ENCODE measurements at regions not wholly inside any gene's neighbourhood (a gene's known extent, or its start where the extent isn't known, plus 50 kb on each side); places are given as distances from the start of the nearest gene placed in this dataset.

DNA sequence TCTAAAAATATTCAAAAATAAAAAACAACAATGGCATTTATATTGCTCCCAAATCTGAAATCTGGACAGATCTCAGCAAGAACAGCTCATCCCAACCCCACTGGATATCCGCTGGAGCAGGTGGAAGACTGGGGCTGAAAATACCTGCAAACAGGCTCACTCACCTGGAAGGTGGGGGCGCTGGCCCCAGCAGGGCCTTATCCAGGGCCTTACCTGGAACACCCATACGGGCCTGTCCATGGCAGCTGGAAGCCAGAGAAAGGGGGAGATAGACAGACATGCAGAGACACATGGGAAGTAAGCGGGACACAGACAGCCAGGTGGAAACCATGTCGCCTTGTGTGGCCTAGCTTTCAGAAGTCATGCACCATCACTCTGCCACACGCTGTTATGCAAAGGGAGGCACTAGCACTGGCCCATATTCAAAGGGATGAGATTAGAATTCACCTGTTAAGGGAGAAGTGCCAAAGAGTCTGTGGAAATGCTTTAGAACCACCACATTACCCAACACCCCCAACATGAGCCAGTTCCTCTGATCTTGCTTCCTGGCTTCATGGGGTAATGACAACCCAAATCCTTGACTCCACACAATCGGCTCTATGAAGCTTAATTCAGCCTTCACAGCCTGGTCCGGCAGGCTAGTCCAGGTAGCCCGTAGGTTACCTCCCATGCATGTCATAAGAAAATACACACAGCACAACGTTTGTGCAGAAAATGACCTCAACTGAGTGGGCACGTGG lies 99.0 kb upstream of the CDYL start:
- no peaks in the 10 kb centered on the region for H3K36me3 ChIP-seq (ENCODE audit: control insufficient read depth in 2 of 2, extremely low read depth in 1 of 2, insufficient read depth in 2 of 2, low read length in 2 of 2)
- intact Hi-C loops (cut with micrococcal nuclease): no loop called here
- dilution Hi-C loops (cut with MboI; ENCODE audit: extremely low pct_ligation_motif_present, low sequenced_read_pairs): no loop called here
- no TSS peak for BruUV-seq (replicated peaks)
- TF ChIP-seq FOS (IDR thresholded peaks at IDR 0.05; ENCODE audit: borderline replicate concordance, insufficient read depth, low read length) (no peak), GATA2 (IDR thresholded peaks at IDR 0.05; ENCODE audit: insufficient read depth, insufficient read length, low read depth, low read length) (no peak), MYC (IDR thresholded peaks at IDR 0.05; ENCODE audit: low read depth, low read length) (no peak), POLR2AphosphoS5 (IDR thresholded peaks at IDR 0.05; ENCODE audit: insufficient read depth, low read depth, low read length) (no peak), POLR2A (IDR thresholded peaks at IDR 0.05; ENCODE audit: low read depth, low read length) (no peak), EZH2 (IDR thresholded peaks at IDR 0.05; ENCODE audit: borderline replicate concordance, low read depth, low read length, severe bottlenecking) (no peak), JUN (IDR thresholded peaks at IDR 0.05; ENCODE audit: borderline replicate concordance, insufficient read depth, insufficient read length, low read depth) (no peak)
- TF ChIP-seq, protein P1, sequence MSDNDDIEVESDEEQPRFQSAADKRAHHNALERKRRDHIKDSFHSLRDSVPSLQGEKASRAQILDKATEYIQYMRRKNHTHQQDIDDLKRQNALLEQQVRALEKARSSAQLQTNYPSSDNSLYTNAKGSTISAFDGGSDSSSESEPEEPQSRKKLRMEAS (IDR thresholded peaks at IDR 0.05; ENCODE audit: insufficient read depth, insufficient read length): no peak
- TF ChIP-seq, protein P2, sequence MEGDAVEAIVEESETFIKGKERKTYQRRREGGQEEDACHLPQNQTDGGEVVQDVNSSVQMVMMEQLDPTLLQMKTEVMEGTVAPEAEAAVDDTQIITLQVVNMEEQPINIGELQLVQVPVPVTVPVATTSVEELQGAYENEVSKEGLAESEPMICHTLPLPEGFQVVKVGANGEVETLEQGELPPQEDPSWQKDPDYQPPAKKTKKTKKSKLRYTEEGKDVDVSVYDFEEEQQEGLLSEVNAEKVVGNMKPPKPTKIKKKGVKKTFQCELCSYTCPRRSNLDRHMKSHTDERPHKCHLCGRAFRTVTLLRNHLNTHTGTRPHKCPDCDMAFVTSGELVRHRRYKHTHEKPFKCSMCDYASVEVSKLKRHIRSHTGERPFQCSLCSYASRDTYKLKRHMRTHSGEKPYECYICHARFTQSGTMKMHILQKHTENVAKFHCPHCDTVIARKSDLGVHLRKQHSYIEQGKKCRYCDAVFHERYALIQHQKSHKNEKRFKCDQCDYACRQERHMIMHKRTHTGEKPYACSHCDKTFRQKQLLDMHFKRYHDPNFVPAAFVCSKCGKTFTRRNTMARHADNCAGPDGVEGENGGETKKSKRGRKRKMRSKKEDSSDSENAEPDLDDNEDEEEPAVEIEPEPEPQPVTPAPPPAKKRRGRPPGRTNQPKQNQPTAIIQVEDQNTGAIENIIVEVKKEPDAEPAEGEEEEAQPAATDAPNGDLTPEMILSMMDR (IDR thresholded peaks at IDR 0.05; ENCODE audit: extremely low read depth in 1 of 2, insufficient read depth in 1 of 2, low read depth in 1 of 2, low read length in 2 of 2): no peak
- H2AFZ ChIP-seq (ENCODE audit: low read depth, low read length): no peak overlapping the region
- DNase-seq (ENCODE audit: low read depth, low spot score): no peak
- H3K4me3 ChIP-seq (replicated peaks in 1 of 3; ENCODE audit: insufficient read depth in 1 of 3, low read depth in 1 of 3, low read length in 3 of 3): no peak overlapping the region
- ChIA-PET CTCF (no interaction called here), POLR2A (no interaction called here)
- H4K20me1 ChIP-seq (replicated peaks; ENCODE audit: control insufficient read depth, extremely low read depth, insufficient read depth, low read length): no peaks in the 10 kb centered on the region
- H3K79me2 ChIP-seq (ENCODE audit: control insufficient read depth, insufficient read depth, low read length): no peaks in the 10 kb centered on the region
- no peak overlapping the region for H3K9ac ChIP-seq (replicated peaks; ENCODE audit: extremely low read depth, insufficient read depth, low read length)
- no peak for FAIRE-seq
- H3K27ac ChIP-seq (ENCODE audit: insufficient read depth, low read depth, low read length): no peak overlapping the region
- no peaks in the 10 kb centered on the region for H3K4me1 ChIP-seq (ENCODE audit: control insufficient read depth, extremely low read depth, insufficient read depth, low read length)
- H3K9me3 ChIP-seq (replicated peaks; ENCODE audit: control insufficient read depth, insufficient read depth, low read length): no peaks in the 10 kb centered on the region
- H3K9me1 ChIP-seq (replicated peaks; ENCODE audit: control insufficient read depth, extremely low read depth, insufficient read depth, low read length): no peaks in the 10 kb centered on the region
- H3K4me2 ChIP-seq (ENCODE audit: insufficient read depth, low read length): no peak overlapping the region
- peaks cover 4 to 6% of the 10 kb centered on the region in 2 experiments for H3K27me3 ChIP-seq (ENCODE audit: control insufficient read depth in 2 of 2, insufficient read depth in 2 of 2, low read length in 2 of 2)
